HG03442 (cell line): ENCODE measurements at regions not wholly inside any gene's neighbourhood (a gene's known extent, or its start where the extent isn't known, plus 50 kb on each side); places are given as distances from the start of the nearest gene placed in this dataset.

Experiments used
- ATAC-seq: cut with Tn5 transposase; IDR thresholded peaks from one replicate; pipeline ENCODE4 v1.9.1; 2021; ENCODE audit warnings: mild to moderate bottlenecking, moderate library complexity; ENCODE audit not compliant: unreplicated experiment

- no peak for ATAC-seq
These were observed 267.3 kb downstream of the MTRR start for GRCh38 chr5:8136271-8136670.

GRCh38 chr5:8137941-8138550 is 269.1 kb downstream of the MTRR start:
- ATAC-seq, result no peak

DNA sequence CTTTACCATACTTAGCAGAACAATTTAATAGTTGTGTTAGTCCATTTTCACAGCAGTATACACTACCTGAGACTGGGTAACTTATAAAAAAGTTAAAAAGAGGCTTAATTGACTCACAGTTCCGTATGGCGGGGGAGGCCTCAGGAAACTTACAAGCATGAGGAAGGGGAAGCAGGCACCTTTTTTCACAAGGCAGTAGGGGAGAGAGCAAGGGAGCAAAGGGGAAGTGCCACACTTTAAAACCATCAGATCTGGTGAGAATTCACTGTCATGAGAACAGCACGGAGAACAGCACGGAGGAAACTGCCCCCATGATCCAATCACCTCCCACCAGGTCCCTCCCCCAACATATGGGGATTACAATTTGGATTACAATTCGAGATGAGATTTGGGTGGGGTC is 269.9 kb downstream of the MTRR start:
- ATAC-seq, result no peak

DNA sequence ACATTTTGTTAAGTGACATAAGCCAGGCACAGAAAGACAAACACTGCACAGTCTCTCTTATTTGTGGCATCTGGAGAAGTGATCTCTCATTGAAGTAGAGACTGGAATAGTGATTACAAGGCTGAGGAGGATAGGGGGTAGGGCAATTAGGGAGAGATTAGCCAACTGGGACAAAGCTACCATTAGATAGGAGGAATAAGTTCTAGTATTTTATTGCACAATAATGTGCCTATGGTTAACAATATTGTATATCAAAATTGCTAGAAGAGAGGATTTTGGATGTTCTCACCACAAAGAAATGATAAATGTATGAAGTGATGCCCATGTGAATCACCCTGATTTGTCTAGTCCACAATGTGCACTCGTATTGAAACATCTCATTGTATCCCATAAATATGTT is 281.8 kb downstream of the MTRR start:
- ATAC-seq, result no peak

DNA sequence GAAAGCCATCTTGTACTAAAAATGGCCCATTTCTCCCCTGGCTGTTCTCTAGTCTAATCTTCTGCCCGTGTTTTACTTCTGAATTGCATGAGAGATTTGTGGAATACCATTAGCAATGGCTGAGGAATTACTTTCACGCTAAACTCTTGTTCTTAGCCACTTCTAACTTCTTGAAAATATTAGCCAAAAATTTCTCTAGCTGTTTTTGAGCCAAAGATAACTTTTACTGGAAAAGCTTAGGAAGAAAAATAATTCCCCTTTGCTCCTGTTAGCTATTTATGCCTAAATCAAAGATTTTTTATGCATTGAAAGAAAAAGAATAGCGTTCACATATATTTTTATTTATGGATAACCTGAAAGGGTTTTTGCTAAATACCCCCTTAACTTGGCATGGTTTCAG is 287.8 kb downstream of the MTRR start:
- no peak for ATAC-seq

DNA sequence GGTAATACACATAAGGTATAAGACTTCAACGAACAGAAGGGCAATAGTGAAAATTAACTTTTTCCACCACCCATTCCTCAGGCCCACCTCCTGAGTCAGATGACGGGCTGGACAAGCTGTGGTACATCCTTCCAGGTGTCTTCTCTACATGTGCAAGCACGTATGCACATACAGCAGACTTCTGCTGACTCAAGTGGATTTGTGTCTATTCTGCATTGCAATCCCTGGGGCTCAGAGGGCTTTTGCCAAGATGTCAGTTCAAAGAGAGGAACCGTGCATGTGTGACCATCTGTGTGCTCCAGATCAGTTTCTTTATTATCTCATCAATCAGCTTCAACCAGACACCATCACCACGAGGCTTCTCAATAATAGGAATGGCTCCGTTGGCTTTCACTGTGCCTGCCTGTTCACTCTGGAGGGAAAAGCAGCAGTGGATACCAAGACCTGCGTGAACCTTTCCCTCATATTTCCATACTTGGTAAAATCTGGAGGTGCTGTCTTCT is 288.4 kb downstream of the MTRR start:
- ATAC-seq, result no peak

DNA sequence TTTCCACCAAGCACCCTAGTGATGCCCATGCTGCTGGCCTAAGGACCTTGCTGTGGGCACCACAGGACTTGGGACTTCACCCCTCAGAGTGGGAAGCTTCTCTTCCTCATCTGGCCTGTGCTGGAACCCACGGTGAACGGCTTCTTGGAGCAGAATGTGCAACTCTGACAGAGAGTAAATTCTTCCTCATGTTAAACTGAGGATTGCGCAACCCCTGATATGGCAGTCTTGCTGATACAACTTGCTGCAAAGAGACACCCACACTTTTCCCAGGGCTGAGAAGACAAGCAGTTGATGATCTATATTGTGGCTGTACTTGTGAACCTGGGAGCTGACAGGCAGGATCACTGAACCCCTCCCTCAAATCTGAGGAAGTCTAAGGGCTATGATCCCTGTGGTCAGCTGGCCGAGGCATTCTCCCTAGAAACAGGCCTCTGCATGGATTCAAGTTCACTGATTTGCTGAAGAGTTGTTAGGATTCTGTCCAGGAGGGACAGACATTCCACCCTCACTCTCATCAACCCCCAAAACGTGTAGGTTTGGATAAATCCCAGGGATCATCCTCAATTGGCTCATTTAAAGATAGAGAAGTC is 307.2 kb downstream of the MTRR start:
- ATAC-seq, result no peak

- ATAC-seq, result peak; percentile 97
These were observed 315.6 kb downstream of the MTRR start for GRCh38 chr5:8184455-8185063.

DNA sequence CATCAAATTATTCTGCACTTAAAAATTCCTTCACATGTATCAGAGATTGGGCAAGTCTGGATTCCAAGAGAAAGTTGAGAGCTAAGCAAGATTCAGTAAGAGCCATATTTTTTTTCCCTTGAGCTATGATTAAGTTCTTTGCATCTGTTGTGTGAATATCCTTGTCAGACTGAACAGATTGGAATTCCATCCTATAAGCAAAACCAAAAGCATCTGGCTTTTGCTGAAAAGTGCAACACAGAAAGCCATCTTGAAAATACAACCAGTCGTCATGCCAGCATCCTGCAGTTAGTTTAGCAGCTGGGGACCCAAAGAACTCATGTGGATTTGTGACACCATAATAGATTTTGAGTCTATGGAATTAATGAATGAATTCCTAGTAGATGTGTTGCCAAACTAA is 316.9 kb downstream of the MTRR start:
- no peak for ATAC-seq

- no peak for ATAC-seq
These were observed 320.1 kb downstream of the MTRR start for GRCh38 chr5:8188874-8189565.

DNA sequence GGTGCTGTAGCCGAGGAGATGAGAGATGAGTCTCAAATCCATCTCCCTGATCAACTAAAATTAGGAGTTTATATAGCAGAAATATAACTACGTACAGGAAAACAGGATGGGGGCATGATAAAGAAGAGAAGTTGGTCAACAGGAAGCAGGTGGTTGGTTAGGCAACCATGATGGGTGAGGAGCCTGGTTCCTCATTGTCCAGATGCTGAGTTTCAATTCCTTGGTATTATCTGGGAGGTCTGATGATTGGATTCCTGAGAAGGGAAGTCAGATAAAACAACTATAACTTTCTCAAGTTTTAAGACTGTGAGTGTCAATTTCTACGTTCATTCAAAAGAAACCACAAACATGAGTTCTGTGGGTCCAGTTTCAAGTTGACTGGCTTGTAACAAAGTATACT is 323.9 kb downstream of the MTRR start:
- no peak for ATAC-seq

DNA sequence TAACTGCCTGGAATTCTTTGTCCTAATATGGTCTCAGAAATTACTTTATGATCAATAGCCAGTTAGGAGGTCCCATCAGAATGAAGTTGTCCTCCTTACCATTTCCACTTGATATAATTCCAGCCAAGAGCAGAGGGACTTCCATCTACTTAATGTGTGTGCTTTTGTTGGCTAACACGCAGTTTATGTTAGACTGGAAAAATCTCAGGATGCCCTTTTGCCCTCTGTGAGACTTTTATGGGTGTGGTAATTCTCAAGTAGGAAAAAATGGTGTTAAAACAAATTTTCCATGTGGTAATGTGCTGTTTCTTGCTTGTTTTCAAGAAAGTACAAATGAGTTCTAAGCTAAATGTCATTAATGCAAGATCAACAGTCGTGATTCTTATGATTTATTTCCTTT is 327.1 kb downstream of the MTRR start:
- ATAC-seq, result no peak

DNA sequence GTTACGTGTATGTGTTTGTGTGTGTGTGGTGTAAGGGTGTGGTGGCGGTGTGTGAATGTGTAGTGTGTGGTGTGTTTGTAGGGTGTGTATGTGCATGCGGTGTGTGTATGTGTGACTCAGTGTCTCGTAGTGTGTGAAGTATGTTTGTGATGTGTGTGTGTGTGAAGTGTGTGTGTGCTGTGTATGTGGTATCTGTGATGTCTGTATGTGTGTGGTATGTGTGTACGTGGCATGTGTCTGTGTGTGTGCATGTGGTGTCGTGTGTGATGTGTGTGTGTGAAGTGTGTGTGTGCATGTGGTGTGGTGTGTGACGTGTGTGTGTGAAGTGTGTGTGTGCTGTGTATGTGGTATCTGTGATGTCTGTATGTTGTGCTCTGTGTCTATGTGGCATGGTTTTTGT is 339.4 kb downstream of the MTRR start:
- ATAC-seq, result no peak

- ATAC-seq, result no peak
These were observed 340.6 kb downstream of the MTRR start for GRCh38 chr5:8209500-8209899.

GRCh38 chr5:8213701-8214240 is 344.8 kb downstream of the MTRR start:
- no peak for ATAC-seq

- ATAC-seq, result no peak
These were observed 348.0 kb downstream of the MTRR start for GRCh38 chr5:8216921-8217320.

DNA sequence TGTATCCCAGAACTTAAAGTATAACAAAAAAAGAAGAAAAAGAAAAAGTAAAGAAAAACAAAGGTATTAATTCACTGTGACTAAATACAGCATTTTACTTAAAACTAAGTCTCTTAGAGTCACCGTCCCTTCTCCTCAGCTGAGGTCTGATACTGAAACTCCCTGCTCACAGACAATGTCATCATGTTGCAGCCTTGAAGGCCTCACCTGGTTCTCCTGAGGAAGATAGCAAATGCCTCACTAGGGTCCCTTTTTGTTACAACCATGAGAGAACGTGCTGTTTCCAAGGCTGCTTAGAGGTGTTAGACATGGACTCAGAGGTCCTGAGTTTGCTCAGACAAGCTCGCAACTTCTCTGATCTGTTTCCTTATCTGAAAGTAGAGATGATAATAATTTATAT is 357.2 kb downstream of the MTRR start:
- ATAC-seq, result no peak

- no peak for ATAC-seq
These were observed 358.2 kb downstream of the MTRR start for GRCh38 chr5:8227112-8227511.

- no peak for ATAC-seq
These were observed 360.6 kb downstream of the MTRR start for GRCh38 chr5:8229551-8229950.

DNA sequence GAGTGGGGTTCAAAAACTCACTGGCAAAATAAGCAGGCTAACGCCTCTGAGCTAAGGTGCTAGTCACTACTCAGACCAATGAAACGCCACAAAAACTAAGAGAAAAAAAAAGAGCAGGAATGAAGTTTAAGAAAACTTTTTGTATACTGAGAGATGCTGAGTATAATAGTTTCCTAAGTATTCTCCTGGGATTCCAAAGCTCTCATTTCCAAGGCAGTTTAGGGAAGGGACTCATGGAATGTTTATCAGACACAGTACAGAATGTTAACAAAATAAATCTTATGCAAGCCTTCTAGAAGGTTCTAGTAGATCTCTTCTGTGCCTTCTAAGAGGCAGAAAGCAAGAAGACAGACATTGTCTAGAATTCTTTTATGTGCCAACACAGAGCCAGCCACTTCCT is 361.9 kb downstream of the MTRR start:
- ATAC-seq, result no peak

DNA sequence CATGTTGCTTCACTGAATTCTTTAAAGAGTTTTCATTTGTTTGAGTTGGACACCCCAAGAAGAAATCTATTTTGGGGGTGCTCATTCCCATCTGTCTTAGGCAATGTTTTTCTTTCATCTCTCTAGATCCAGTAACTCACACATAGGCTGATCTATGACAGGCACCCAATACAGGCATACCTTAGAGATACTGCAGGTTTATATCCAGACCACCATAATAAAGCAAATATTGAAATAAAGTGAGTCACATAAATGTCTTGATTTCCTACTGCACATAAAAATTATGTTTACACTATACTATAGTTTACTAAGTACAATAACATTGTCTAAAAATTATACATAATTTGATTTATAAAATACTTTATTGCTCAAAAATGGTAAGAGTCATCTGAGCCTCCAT is 364.5 kb downstream of the MTRR start:
- ATAC-seq, result no peak
